ENCODE measurements at regions not wholly inside any gene's neighbourhood (a gene's known extent, or its start where the extent isn't known, plus 50 kb on each side); places are given as distances from the start of the nearest gene placed in this dataset.

DNA sequence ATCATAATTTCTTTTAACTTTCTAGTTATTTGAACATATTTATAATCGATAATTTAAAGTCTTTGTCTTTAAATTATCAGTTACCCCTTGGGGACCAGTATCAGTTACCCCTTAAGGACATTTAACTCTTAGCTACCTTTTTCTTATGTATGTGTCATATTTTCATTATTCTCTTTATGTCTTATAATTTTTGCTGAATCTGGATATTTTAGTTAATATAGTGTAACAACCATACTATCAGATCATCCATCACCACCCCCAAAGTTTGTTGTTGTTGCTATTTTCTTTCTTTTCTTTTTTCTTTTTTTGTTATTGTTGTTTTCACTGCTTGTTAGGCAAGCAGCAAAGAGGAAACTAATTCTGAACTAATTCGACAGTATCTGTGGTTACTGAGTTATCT lies 57.0 kb upstream of the TNFSF18 start:
- TF ChIP-seq POLR2A (IDR thresholded peaks at IDR 0.05; ENCODE audit: control extremely low read depth in 1 of 2, low read depth in 2 of 2, low read length in 2 of 2) (no peak), CEBPB (IDR thresholded peaks at IDR 0.05; ENCODE audit: low read depth, low read length) (no peak), TAF1 (IDR thresholded peaks at IDR 0.05; ENCODE audit: low read depth, low read length) (no peak), POLR2AphosphoS5 (IDR thresholded peaks at IDR 0.05; ENCODE audit: low read depth, low read length) (no peak), CHD2 (IDR thresholded peaks at IDR 0.05; ENCODE audit: low read length) (no peak), RNF2 (IDR thresholded peaks at IDR 0.05; ENCODE audit: borderline replicate concordance, low read depth, low read length, missing control alignments, poor library complexity, severe bottlenecking) (no peak), SIRT6 (IDR thresholded peaks at IDR 0.05; ENCODE audit: low read length) (no peak), ZNF274 (IDR thresholded peaks at IDR 0.05; ENCODE audit: borderline replicate concordance, extremely low read depth, low read length) (no peak)
- TF ChIP-seq, protein P1, sequence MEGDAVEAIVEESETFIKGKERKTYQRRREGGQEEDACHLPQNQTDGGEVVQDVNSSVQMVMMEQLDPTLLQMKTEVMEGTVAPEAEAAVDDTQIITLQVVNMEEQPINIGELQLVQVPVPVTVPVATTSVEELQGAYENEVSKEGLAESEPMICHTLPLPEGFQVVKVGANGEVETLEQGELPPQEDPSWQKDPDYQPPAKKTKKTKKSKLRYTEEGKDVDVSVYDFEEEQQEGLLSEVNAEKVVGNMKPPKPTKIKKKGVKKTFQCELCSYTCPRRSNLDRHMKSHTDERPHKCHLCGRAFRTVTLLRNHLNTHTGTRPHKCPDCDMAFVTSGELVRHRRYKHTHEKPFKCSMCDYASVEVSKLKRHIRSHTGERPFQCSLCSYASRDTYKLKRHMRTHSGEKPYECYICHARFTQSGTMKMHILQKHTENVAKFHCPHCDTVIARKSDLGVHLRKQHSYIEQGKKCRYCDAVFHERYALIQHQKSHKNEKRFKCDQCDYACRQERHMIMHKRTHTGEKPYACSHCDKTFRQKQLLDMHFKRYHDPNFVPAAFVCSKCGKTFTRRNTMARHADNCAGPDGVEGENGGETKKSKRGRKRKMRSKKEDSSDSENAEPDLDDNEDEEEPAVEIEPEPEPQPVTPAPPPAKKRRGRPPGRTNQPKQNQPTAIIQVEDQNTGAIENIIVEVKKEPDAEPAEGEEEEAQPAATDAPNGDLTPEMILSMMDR (IDR thresholded peaks at IDR 0.05; ENCODE audit: control extremely low read depth in 1 of 3, insufficient read depth in 1 of 3, low read depth in 1 of 3, low read length in 3 of 3), result no peak

Data from H1 (cell line).